Activated T-helper 9 cell treated with anti-CD3 and anti-CD28 coated beads, Interleukin-2, amount 50 U/mL, for 16 hours (primary cell): ENCODE measurements at regions not wholly inside any gene's neighbourhood (a gene's known extent, or its start where the extent isn't known, plus 50 kb on each side); places are given as distances from the start of the nearest gene placed in this dataset.
"Not testable (repeated sequence)": the region's sequence is repeated elsewhere in the genome, so short reads cannot be mapped to it uniquely, and the experiment has no call there.

Experiments
- DNase-seq: peaks from one replicate; pipeline ENCODE4 v3.0.0-alpha.2; 2020; ENCODE audit warnings: low read depth

DNA sequence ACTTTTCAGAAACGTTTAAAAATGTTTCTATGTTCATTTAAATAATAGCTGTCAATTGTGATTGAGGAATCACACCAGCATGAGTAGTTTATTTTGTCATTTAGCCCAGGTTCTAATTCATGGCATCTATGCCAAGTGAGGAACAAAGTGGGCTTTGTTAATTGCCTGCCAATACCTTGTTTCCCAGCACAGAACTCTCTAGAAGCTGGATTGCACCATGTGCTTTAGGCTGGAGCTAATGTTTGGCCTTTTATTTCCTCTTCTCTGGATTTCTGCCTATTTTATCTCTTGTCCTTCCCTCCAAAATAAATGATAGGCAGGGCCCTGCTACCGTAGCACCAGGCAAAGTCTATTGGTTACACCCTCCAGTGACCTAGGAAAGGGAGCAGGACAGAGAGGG, 109.9 kb upstream of the ITGB1 start:
- no peak for DNase-seq

DNA sequence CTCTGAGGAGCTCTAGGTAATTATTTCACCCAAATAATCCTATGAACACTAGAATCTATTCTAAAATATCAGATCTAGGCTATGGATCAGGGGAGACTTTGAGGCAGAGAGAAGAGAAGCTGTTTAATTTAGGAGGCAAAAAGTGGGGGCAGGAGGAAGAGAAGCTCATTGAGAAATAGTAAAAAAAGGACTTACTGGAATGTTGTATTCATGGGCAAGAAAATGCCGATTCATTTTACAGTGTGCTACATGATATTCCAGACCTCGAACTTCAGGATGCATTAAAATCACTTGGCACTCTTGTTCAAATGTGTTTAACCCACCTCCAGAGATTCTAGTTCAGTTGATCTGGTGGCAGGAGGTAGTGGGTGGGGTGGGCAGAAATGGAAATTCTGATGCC, 109.5 kb upstream of the ITGB1 start:
- DNase-seq, result no peak

GRCh38 chr10:33066558-33067236, 108.7 kb upstream of the ITGB1 start:
- DNase-seq, result no peak

DNA sequence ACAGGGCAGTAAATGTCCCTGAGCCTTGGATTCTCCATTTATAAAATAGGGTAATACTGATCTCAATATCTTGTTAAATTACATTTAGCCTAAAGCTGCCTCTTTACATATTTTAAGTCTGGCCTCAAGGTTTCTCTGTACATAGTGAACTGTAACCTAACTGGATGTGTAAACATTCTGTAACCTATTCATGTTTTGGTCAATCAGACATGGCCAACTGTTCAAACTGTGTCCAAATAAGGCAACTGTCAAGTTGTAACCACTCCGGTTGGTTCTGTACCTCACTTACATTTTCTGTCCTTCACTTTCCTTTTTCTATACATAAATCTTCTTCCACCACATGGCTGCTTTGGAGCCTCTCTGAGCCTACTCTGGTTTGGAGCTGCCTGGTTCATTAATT, 107.1 kb upstream of the ITGB1 start:
- DNase-seq, result no peak

DNA sequence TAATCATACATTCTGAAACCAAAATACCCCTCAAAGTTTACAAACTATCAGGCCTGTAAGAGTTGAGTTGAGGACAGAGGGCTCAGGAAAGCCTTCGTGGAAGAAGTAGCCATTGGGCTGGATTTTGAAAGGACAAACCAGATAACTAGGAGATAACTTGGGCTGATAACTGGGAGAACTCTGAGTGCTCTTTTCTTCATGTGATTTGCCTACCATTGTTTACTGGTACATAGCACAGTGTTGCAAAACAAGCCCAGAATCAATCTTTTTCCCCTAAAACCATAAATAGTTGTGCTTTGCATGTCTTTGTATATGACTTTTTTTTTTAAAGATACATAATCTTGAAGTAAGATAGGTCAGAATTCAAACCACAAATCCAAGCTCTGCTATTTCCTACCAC, 106.7 kb upstream of the ITGB1 start:
- no peak for DNase-seq

DNA sequence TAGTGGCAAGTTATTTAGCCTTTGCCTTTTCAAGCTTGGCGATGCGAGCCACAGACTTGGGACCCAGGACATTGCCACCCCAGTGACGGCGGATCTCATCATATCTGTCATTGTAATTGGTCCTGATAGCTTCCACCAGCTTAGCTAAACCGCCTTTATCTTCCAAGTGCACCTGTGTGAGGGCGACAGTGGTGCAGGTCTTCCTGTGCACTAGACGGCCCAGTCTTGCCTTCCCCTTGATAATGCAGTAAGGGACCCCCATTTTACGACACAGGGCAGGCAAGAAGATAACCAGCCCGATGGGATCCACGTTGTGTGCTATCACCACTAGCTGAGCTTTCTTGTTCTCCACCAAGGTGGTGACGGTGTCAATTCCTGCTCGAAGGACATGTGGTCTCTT, 99.6 kb upstream of the ITGB1 start:
- DNase-seq, result no peak

DNA sequence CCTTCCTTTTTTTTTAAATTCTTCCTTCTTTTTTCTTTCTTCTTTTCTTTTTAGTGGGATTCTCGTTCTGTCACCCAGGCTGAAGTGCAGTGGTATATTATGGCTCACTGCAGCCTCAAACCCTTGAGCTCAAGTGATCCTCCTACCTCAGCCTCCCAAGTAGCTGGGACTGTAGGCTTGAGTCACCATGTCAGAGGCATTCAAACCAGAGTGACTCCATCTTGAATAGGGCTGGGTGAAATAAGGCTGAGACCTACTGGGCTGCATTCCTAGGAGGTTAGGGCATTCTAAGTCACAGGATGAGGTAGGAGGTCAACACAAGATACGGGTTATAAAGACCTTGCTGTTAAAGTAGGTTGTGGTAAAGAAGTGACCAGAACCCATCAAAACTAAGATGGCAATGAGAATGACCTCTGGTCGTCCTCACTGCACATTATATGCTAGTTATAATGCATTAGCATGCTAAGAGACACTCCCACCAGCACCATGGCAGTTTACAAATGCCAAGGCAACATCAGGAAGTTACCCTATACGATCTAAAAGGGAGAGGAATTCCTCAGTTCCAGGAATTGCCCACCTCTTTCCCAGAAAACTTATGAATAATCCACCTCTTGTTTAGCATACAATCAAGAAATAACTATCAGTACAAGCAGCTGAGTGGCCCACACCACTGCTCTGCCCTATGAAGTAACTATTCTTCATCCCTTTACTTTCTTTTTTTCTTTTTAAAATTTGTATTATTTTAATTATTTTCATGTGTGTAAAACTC, 99.0 kb upstream of the ITGB1 start:
- no peak for DNase-seq

GRCh38 chr10:33055625-33056024, 97.6 kb upstream of the ITGB1 start:
- DNase-seq, result no peak

- DNase-seq, result no peak
Observed at GRCh38 chr10:33052915-33053810, 95.1 kb upstream of the ITGB1 start.

GRCh38 chr10:33052263-33052875, 94.3 kb upstream of the ITGB1 start:
- DNase-seq, result no peak

- not testable (repeated sequence) for DNase-seq
Observed at GRCh38 chr10:33049963-33050920, 92.2 kb upstream of the ITGB1 start.

- no peak for DNase-seq
Observed at GRCh38 chr10:33048223-33048622, 90.2 kb upstream of the ITGB1 start.

DNA sequence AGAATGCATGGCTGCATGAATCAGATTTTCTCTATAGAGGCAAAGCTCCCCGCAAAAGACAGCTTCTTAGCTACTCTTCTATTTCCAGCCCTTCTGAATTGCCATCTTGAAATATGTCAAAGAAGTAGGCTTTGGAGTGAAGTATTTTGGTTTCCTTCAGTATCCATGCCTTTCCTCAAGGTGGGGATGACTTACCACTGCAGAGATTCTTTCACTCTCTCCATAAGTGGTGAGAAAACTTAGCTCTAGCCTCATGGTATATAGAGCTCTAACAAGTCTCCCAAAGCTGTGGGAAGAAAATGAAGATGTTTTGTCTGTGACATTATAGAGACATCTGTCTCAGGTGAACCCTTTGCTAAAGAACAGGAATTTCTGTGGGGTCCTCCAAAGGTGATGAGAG, 89.6 kb upstream of the ITGB1 start:
- no peak for DNase-seq

DNA sequence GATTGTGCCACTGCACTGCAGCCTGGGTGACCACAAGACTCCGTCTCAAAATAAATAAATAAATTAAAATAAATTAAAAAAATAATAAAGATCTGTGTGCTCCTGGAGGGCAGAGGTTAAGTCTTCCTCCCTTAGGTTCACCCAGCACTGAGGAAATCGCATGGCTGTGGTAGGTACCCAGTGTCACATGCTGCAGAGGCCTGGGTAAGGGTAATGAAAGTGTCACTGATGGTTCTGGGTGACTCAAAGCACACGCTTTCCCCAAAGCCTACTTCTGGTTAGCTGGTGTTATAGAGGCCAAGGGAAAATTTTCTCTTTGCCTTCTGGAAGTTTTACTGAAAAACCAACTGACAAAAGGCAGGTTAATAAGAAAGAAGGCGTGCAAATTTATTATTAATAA, 88.8 kb upstream of the ITGB1 start:
- no peak for DNase-seq

- no peak for DNase-seq
Observed at GRCh38 chr10:33045421-33045820, 87.4 kb upstream of the ITGB1 start.

DNA sequence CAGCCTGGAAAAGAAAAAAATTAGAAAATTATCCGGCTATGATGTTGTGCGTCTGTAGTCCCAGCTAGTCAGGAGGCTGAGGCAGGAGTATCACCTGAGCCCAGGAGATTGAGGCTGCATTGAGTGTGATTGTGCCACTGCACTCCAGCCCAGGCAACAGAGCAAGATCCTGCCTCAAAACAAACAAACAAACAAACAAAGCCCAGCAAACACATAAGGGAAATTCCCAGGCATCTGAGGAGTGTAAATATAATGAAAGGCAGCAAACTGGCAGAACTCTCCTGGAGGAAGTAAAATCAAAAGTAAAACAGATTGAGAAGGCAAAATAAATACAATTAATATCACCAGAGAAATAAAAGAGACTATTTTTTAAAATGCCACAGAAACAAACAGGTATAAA, 84.5 kb upstream of the ITGB1 start:
- DNase-seq, result no peak

GRCh38 chr10:33041783-33042437, 83.9 kb upstream of the ITGB1 start:
- DNase-seq, result no peak

DNA sequence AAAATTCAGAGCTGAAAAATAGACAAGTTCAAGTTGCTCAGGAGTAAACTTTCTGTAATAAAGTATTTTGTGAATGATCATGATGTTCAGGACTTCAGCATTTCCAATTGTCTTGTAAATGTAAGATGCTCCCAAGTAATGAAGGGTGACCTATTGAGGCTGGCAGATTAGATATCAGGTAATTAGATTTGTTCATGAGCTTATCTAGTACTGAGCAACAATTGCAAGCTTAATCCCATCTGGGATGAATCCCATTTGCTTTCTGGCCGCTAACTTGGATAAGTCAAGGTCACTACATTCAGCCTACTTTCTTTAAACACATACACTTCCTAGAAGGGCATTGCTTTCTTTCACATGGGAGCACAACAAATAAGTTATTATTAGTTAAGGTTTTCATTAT, 82.4 kb upstream of the ITGB1 start:
- DNase-seq, result no peak

DNA sequence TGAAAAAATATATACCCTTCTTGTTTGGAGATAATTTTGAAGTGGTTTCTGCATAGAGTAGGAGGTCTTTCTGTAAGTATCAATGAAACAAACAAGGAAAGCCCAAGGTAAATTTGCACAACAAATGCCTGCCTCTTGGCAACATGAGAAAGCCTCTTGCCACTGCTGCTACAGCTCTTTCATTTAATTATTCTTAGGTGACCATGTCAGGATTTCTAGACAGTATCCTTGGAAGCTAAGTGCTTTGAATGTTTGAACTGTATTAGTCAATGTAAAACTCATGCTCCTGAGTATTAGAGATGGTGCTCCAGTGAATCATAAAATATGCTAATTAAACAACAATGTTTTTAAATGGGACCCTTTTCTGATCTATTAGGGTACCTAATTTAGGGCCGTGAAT, 81.2 kb upstream of the ITGB1 start:
- DNase-seq, result no peak

GRCh38 chr10:33038672-33039071, 80.6 kb upstream of the ITGB1 start:
- DNase-seq, result no peak

GRCh38 chr10:33037726-33038125, 79.7 kb upstream of the ITGB1 start:
- DNase-seq, result no peak
